SJSA1 (cell line): ENCODE measurements at regions not wholly inside any gene's neighbourhood (a gene's known extent, or its start where the extent isn't known, plus 50 kb on each side); places are given as distances from the start of the nearest gene placed in this dataset.

ENCODE experiments used
- DNase-seq, 2 experiments: peaks; one replicate each; pipeline ENCODE4 v3.0.0-alpha.2; 2015 to 2020; ENCODE audit warnings: low spot score in 2 of 2, low read depth in 1 of 2
- H3K27ac ChIP-seq: fragments of 250-450 bp; sonication (Bioruptor Pico); 2 replicates; pipeline ENCODE4 v1.5.1; 2020; ENCODE audit warnings: mild to moderate bottlenecking, moderate library complexity
- H3K27me3 ChIP-seq: fragments of 250-450 bp; sonication (Bioruptor Pico); replicated peaks from 2 replicates; pipeline ENCODE4 v1.5.1; 2020; ENCODE audit warnings: mild to moderate bottlenecking, moderate library complexity
- H3K36me3 ChIP-seq: fragments of 250-450 bp; sonication (Bioruptor Pico); 2 replicates; pipeline ENCODE4 v1.5.1; 2020; ENCODE audit warnings: mild to moderate bottlenecking
- H3K4me1 ChIP-seq: fragments of 250-450 bp; sonication (Bioruptor Pico); replicated peaks from 2 replicates; pipeline ENCODE4 v1.6.1; 2021; ENCODE audit warnings: mild to moderate bottlenecking
- H3K4me3 ChIP-seq: fragments of 250-450 bp; sonication (Bioruptor Pico); 2 replicates; pipeline ENCODE4 v1.5.1; 2020; ENCODE audit warnings: mild to moderate bottlenecking
- H3K9me3 ChIP-seq: fragments of 250-450 bp; sonication (Bioruptor Pico); replicated peaks from 2 replicates; pipeline ENCODE4 v1.5.1; 2020; ENCODE audit warnings: mild to moderate bottlenecking

DNA sequence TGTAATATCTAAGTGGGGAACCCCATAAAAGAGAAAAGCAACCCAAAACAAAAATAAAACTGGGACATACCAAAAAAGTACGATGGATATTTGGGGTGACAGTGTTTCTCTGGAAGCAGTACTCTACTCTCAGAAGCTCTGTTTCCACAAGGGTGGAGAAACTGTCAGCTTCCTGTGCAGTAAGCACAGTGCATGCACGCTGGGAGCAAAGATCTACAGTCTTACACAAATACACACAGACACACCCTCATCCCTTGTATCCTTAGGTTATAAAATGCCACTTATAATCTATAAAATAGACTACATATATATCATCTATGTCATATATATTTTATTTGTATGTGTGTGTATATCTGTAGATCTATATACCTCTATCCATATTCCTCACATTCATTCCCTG lies 225.8 kb upstream of the SOX5 start:
- H3K27ac ChIP-seq = no peak overlapping the region
- H3K4me1 ChIP-seq = no peaks in the 10 kb centered on the region
- no peak for DNase-seq
- no peaks in the 10 kb centered on the region for H3K9me3 ChIP-seq
- no peaks in the 10 kb centered on the region for H3K36me3 ChIP-seq
- no peaks in the 10 kb centered on the region for H3K27me3 ChIP-seq
- H3K4me3 ChIP-seq = no peak overlapping the region

DNA sequence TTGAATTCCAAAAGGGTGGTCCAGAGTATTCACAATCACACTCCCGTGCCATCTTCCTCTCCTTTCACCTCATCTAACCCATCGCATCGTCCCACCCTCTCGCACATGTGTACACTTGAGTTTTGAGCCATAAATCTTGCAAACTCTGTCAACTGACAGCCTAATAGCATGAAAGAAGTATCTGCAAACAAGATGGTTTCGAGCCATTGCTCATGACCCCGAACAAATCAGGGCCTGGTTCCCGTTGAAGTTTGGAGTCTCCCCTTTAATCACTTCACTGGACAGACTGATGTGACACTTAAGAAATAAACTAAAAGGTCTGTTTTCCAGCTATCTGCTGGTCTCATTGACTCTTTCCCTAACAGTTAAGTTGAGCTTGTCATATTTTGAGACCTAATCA lies 223.6 kb upstream of the SOX5 start:
- DNase-seq = no peak
- Histone ChIP-seq H3K4me1 (no peaks in the 10 kb centered on the region), H3K27me3 (no peaks in the 10 kb centered on the region), H3K27ac (no peak overlapping the region), H3K9me3 (no peaks in the 10 kb centered on the region), H3K36me3 (no peaks in the 10 kb centered on the region), H3K4me3 (no peak overlapping the region)

GRCh38 chr12:24172773-24173066 lies 223.2 kb upstream of the SOX5 start:
- Histone ChIP-seq H3K27me3 (no peaks in the 10 kb centered on the region), H3K9me3 (no peaks in the 10 kb centered on the region), H3K4me3 (no peak overlapping the region), H3K4me1 (no peaks in the 10 kb centered on the region), H3K36me3 (no peaks in the 10 kb centered on the region), H3K27ac (no peak overlapping the region)
- no peak for DNase-seq

- Histone ChIP-seq H3K4me3 (no peak overlapping the region), H3K36me3 (no peaks in the 10 kb centered on the region), H3K4me1 (no peaks in the 10 kb centered on the region), H3K27me3 (no peaks in the 10 kb centered on the region), H3K27ac (no peak overlapping the region), H3K9me3 (no peaks in the 10 kb centered on the region)
- no peak for DNase-seq
Observed at GRCh38 chr12:24172031-24172772, 222.7 kb upstream of the SOX5 start.

DNA sequence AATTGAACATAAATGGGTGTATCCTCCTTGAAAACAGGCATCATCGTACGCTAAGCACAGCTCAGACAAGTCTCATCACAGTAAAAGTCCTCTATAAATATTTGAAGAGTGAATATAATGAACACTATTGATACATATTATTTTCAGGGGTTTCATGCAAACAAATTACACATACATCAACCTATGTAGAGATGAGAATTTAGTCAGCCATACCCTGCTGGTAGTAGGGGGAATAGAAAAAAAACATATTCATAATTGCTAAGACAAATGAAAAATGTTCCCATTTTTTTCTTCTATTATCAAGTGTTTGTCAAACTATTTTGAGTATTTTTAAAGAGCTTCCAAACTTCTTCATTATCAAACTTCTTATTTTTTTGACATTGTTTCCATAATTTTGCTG lies 205.6 kb upstream of the SOX5 start:
- DNase-seq = no peak
- H3K9me3 ChIP-seq = no peaks in the 10 kb centered on the region
- H3K27me3 ChIP-seq = no peaks in the 10 kb centered on the region
- H3K4me1 ChIP-seq = no peaks in the 10 kb centered on the region
- H3K4me3 ChIP-seq = no peak overlapping the region
- H3K36me3 ChIP-seq = no peaks in the 10 kb centered on the region
- H3K27ac ChIP-seq = no peak overlapping the region

GRCh38 chr12:24153079-24153478 lies 203.6 kb upstream of the SOX5 start:
- Histone ChIP-seq H3K27ac (no peak overlapping the region), H3K9me3 (no peaks in the 10 kb centered on the region), H3K36me3 (no peaks in the 10 kb centered on the region), H3K4me3 (no peak overlapping the region), H3K4me1 (no peaks in the 10 kb centered on the region), H3K27me3 (no peaks in the 10 kb centered on the region)
- no peak for DNase-seq

DNA sequence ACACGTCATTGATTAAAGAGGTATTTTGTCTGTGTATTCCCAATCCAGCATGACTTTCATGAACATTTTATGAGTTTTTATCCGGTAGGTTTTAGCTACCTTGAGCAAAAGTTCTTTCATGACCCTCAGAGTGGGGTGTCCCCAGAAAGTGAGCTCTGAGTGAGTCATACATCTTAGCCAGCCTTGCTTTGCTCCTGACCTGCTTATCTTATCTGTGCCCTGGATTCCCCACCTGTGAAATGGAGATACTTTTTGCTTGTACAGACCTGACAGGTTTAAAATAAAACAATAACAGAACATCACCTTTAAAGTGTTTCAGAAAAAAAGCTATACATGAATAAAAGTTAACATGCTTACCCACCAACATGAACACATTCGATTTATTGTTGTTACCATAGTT lies 202.8 kb upstream of the SOX5 start:
- Histone ChIP-seq H3K36me3 (no peaks in the 10 kb centered on the region), H3K27me3 (no peaks in the 10 kb centered on the region), H3K9me3 (no peaks in the 10 kb centered on the region), H3K4me1 (no peaks in the 10 kb centered on the region), H3K27ac (no peak overlapping the region), H3K4me3 (no peak overlapping the region)
- no peak for DNase-seq

- Histone ChIP-seq H3K27ac (no peak overlapping the region), H3K27me3 (no peaks in the 10 kb centered on the region)
Observed at GRCh38 chr12:24143928-24144327, 194.5 kb upstream of the SOX5 start.

GRCh38 chr12:24139035-24139434 lies 189.6 kb upstream of the SOX5 start:
- Histone ChIP-seq H3K27me3 (no peaks in the 10 kb centered on the region), H3K27ac (no peak overlapping the region)
- DNase-seq = no peak

More at GRCh38 chr12:24143928-24144327, 194.5 kb upstream of the SOX5 start:
- no peaks in the 10 kb centered on the region for H3K4me1 ChIP-seq
- H3K36me3 ChIP-seq = no peaks in the 10 kb centered on the region
- no peaks in the 10 kb centered on the region for H3K9me3 ChIP-seq
- no peak for DNase-seq
- H3K4me3 ChIP-seq = no peak overlapping the region

DNA sequence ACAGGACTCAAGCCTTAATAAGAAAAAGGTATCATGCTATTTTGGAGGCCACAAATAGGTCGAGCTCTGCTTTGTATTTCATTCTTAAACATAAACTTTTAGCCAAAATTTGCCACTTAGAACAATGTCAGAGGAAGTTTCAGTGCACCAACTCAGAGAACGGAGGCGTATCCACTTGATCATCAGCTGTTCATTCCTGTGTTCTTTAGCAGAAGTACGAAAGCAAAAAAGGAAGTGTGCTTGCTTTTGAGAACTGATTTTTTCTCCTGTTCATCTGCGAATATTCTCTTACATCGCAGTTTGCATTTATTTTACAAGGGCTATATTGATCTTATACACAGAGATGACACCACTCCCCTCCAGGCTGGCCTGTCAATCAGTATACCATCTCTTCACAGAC lies 188.6 kb upstream of the SOX5 start:
- Histone ChIP-seq H3K36me3 (no peaks in the 10 kb centered on the region), H3K4me3 (no peak overlapping the region), H3K27ac (no peak overlapping the region), H3K9me3 (no peaks in the 10 kb centered on the region), H3K27me3 (no peaks in the 10 kb centered on the region), H3K4me1 (no peaks in the 10 kb centered on the region)
- DNase-seq = no peak

More at GRCh38 chr12:24139035-24139434, 189.6 kb upstream of the SOX5 start:
- Histone ChIP-seq H3K9me3 (no peaks in the 10 kb centered on the region), H3K4me1 (no peaks in the 10 kb centered on the region), H3K4me3 (no peak overlapping the region), H3K36me3 (no peaks in the 10 kb centered on the region)

DNA sequence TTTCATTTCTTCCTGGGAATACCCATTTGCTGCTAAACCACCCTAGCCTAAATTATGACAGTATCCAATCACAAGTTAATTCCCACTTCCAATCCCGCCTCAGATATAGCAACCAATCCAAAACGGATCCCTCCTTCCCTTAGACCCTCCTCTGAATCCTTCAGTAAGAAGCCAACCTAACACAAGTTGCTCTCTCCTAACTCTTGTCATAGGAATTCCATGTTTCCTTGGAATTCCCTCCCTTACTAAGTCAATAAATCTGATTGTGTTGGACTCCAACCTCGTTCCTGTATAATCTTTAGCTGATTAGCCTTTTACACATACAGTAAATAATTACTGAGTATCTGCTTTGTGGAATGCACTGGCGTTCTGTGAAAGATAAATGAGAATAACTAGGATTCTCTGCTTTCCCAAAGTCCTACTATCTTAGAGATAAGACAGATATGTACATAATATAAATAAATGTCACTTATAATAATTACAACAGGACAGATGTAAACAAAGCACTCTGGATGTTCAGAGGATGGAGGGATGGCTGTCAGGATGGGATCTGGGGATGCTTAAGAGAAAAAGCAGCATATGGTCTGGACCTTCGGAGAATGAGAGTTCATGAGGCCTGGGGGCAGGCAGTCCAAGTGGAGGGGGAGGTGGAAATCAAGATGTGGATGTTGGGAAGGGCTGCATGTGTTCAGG lies 185.8 kb upstream of the SOX5 start:
- no peaks in the 10 kb centered on the region for H3K4me1 ChIP-seq
- no peaks in the 10 kb centered on the region for H3K9me3 ChIP-seq
- no peaks in the 10 kb centered on the region for H3K27me3 ChIP-seq
- no peaks in the 10 kb centered on the region for H3K36me3 ChIP-seq
- no peak for DNase-seq
- no peak overlapping the region for H3K27ac ChIP-seq
- H3K4me3 ChIP-seq = no peak overlapping the region

GRCh38 chr12:24134092-24134491 lies 184.6 kb upstream of the SOX5 start:
- Histone ChIP-seq H3K4me3 (no peak overlapping the region), H3K27me3 (no peaks in the 10 kb centered on the region), H3K27ac (no peak overlapping the region), H3K9me3 (no peaks in the 10 kb centered on the region), H3K4me1 (no peaks in the 10 kb centered on the region), H3K36me3 (no peaks in the 10 kb centered on the region)
- DNase-seq = no peak

DNA sequence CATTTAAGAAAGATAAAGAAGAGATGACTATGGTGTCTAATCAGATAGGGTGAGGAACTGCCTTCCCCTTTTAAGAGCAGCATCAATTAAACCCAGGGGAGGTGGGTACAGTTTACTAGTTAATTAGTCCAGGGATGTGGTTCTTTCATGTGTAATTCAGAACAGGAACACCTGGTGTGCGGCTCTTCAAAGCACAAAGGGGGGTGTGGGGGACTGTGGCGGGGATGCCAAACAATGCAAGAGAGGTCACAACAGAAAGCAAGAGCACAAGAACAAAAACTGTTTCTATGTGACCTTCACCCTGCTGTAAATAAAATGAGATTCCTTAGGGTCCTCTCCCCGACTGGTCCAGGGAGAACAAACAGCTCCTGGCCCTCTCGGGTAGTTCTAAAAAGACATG lies 183.9 kb upstream of the SOX5 start:
- Histone ChIP-seq H3K27ac (no peak overlapping the region), H3K4me1 (no peaks in the 10 kb centered on the region), H3K36me3 (no peaks in the 10 kb centered on the region), H3K4me3 (no peak overlapping the region), H3K9me3 (no peaks in the 10 kb centered on the region), H3K27me3 (no peaks in the 10 kb centered on the region)
- no peak for DNase-seq

DNA sequence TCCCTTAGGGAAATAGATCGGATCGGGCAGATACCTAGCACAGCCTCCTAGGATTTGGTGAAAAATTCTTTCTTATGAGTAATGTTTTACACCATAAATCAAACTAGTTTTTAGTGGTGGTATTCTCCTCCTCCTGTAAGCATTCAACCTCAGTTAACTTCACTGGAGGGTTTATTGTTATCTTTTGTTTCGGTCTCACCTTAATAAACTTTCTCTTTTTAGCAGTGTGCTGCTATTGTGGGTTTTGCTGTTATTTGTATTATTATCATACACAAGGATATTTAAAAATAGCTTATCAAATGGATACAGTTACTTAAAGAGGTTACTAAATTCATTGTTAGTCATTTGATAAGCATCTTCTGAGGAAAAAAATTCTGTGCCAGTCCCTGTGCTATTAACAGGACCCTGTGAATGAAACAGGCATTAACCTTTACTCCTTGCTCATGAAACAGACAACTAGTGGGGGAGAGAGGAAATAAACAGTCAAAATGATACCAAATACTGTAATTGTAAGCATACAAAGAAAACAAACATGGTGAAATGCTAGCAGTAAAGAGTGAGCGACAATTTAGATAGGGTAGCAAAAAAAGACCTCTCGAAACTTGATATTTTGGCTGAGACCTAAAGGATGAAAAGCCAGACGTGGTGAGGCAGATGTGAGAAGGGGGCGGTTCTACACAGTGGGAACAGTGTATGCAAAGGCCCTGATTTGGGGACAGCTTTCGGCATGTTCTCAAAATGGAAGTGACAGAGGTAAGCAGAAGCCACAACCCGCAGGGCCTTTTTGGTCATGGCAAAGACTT lies 178.7 kb upstream of the SOX5 start:
- Histone ChIP-seq H3K9me3 (no peaks in the 10 kb centered on the region), H3K27me3 (no peaks in the 10 kb centered on the region), H3K4me1 (no peaks in the 10 kb centered on the region), H3K36me3 (no peaks in the 10 kb centered on the region), H3K27ac (no peak overlapping the region), H3K4me3 (no peak overlapping the region)
- DNase-seq = no peak
